ENCODE measurements at regions not wholly inside any gene's neighbourhood (a gene's known extent, or its start where the extent isn't known, plus 50 kb on each side); places are given as distances from the start of the nearest gene placed in this dataset.
"Not testable (repeated sequence)": the region's sequence is repeated elsewhere in the genome, so short reads cannot be mapped to it uniquely, and the experiment has no call there.

DNA sequence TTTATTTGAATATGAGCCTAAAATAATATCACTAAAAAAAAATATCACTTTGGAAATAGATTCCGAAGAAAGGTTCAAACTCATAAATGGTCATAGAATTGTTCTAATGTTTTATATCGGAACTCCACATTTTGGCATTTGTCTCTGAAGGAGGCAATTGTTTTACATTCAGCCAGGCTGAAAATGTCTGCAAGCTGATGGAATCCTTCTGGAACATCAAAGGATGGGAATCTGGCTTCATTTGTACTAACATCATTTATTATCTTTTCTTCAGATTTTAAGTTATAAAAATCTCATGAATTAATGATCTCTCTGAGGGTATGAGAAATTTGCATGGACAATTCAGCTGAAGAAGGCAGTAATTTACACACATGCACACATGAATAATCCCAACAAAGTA, 251.4 kb upstream of the RGMA start:
- no peak for DNase-seq

- no peak for DNase-seq
Observed at GRCh38 chr15:93333796-93334195, 244.8 kb upstream of the RGMA start.

DNA sequence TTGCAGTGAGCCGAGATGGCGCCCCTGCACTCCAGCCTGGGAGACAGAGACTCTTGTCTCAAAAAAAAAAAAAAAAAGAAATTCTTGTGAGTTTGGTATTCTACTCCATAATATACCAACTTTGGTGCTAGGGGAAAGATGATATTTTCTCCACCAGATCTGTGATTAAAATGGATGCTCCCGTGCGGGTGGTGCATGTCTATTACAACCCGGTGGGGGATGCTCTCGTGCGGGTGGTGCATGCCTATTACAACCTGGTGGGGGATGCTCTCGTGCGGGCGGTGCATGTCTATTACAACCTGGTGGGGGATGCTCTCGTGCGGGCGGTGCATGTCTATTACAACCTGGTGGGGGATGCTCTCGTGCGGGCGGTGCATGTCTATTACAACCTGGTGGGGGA, 244.1 kb upstream of the RGMA start:
- not testable (repeated sequence) for DNase-seq

DNA sequence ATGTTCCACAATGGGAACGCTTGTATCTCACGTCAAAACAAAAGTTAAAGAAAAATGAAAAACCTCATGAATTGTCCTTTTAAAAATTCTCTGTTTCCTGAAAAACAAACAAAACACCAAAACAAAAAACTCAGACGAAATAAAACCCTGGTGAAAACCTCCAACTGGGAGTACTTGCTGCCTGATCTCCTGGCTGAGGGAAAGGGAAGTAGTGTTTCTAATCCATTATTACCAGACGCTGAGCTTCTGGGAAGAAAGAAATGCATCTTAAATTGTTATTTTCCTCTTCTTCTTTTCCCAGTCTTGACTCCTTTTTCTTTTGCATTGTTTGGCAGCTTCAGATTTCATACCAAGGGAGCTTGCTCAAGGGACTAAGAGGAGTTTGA, 243.2 kb upstream of the RGMA start:
- DNase-seq: no peak

GRCh38 chr15:93331545-93332167, 242.6 kb upstream of the RGMA start:
- no peak for DNase-seq

DNA sequence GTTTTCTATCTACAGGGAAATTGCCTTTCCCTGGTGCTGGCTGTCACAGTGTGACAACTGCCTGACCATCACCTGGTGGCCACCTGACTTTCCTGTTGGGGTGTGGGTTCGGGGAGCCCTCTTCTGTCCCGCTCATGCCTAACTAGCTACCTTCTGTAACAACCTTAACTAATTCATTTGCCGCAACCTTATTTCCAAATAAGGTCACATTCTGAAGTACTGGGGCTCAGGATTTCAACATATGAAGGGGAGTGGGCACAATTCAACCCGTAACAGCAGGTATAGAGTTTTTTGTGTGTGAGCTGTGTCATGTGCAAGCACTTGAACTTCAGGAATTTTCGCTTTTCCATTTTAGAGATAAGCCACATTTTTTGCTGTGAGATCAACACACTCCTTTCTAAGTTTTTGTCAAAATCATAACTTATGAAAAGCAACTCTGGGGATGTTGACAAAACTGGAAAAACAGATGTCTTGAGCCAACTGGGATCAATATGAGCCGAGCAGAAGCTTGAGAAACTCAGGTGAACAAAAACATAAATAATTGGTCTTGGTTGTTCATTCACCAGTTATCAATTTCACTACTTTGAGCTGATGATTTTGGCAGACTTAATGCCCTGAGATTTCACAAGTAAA, 242.0 kb upstream of the RGMA start:
- no peak for DNase-seq

GRCh38 chr15:93327364-93327763, 238.4 kb upstream of the RGMA start:
- no peak for DNase-seq

DNA sequence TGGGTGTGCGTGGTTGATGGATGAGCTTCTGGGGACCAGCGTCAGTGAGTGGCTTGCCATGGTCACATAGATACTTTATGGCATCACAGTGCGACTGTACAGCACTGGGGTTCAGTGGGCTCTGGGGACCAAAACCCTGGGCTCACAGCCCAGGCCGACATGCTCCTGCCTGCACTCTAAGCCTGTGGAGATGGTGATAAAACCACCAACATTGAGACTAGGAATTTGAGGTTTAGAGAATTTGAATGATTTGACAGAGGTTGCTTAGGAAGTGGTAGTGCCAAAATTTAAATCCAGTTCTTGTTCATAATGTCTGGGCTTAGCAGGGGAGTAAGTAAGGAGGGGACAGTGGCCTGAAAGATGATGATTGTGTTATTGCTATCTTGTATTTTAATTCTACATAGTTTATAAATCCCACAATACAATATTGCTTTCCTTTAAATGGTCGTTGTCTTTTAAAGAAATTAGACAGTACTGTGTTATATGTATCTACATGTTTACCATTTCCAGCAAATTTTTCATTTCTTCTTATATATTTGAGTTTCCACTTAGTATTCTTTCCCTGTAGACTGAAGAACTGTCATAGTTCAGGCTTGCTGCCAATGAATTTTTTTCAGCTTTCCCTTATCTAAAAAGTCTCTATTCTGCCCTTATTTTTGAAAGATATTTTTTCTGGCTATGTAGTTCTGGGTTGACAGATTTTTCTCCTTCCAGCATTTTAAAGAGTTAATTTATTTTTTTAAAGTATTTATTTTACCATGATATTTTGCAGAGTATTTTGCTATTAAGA, 235.4 kb upstream of the RGMA start:
- DNase-seq: no peak

- no peak for DNase-seq
Observed at GRCh38 chr15:93321881-93322282, 232.9 kb upstream of the RGMA start.

GRCh38 chr15:93319121-93319814, 230.3 kb upstream of the RGMA start:
- DNase-seq: no peak

- no peak for DNase-seq
Observed at GRCh38 chr15:93317772-93318171, 228.8 kb upstream of the RGMA start.

DNA sequence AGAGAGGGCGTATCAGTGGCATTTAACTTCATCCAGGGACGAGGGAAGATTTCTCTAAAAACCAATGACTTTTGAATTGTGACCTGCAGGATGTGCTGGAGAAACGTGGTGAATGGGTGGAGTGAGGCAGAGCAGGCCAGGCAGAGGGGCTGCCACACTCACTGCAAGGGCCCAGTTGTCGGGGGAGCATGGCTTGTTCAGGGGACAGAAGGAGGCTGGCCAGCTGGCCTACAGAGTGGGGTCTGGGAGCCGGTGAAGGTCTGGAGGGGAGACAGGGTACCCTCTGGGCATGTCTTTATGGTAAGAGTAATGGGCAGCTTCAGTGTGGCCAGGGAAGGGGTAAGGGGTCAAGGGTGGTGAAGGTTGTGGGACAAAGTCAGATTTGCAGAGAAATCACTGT, 225.2 kb upstream of the RGMA start:
- no peak for DNase-seq

- DNase-seq: no peak
Observed at GRCh38 chr15:93312891-93313486, 224.0 kb upstream of the RGMA start.

DNA sequence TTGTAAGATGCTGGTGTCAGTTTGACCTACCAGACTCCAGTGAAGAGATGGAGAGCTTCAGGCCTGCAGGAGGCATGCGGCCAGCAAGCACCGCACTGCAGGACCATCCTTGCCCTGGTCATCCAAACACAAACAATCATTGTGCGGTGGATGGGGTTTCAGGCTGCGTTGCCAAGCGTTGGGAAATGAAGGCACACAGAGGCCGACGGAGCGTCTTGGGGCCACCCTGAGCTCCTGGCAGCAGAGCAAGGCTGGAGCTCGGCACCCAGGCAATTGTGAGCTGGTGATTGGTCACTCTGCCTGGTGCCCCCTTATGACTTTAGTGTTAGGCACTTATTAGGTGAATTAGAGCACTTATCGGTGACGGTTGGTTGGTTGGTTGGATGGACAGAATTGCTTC, 222.6 kb upstream of the RGMA start:
- no peak for DNase-seq

DNA sequence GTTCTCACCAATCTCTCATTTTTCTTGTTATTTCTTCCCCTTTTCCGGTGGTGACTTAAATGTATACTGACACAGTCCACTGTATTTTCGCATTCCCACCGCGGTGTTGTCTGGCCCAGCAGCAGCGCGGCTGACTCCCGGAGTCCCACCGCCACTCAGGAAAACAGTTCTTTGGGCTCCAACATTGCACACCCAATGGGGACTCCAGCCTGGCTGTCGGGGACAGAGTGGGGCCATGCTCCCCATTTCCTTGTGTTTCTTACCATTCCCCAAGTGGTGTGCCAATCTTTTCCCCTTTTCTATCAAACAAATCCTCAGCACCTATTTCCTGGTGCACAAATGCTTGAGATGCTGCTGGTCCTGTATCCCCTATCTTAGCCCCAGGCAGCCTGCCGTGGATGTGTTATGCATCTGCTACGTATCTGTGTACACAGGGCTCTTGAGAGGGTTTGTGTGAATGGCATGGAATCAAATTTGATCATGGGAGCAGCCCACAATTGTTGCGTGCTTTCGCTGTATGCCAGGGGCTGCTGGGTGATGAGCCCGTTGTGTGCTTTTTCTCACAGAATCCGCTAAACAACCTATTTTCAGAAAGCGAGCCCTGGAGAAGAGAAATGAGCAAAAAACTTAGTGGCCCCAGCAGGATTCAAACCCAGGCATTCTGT, 219.1 kb upstream of the RGMA start:
- DNase-seq: no peak

- DNase-seq: no peak
Observed at GRCh38 chr15:93307513-93307912, 218.5 kb upstream of the RGMA start.

DNA sequence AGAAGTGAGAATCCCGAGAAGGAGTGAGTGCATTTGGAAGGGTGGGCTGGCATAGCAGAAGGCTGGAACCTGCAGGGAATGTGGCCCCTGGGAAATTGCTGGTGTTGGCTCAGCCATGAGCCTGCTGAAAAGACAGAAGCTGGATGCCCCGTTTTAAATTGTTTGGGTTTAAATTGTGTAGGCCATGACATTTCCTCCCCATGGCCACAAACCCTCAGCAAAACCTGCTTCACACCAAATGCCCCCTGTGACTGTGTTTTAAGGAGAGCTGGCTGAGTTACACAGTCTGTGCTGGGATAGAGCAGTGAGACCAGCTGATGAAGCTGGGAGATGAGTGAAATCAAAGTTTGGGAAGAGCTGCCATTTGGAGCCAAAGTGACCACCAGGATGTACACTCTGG, 216.3 kb upstream of the RGMA start:
- no peak for DNase-seq

DNA sequence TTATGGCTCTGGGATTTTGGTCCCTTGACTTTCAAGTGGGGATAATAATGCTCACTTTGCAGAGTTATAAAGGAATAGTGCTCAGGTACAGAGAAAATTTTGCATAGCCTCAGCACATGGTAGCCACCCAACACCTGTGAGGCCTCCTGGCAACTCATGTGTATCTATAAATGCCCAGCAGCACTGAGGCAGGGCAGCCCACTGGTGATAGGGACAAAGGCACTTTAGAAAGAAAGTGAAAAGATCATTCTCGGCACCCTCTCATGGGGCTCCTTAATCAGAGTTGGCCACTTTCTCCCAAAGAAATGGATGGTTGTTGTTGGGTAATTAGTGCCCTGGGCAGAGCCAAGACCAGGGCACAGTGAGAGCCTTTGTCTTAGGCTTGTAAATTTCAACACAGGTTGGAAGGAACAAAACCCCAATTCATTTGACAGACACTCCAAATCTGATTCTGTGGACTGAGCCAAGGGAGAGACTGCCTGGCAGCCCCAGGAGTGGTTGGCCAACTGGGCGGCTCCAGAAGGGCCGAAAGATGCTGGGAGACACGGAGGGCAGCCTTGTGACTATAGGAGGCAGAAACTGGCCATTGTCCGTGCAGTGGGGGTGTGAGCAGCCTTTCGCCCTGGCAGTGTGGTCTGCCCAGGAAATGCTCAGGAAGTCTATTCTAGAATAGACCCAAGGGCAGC, 213.2 kb upstream of the RGMA start:
- no peak for DNase-seq

DNA sequence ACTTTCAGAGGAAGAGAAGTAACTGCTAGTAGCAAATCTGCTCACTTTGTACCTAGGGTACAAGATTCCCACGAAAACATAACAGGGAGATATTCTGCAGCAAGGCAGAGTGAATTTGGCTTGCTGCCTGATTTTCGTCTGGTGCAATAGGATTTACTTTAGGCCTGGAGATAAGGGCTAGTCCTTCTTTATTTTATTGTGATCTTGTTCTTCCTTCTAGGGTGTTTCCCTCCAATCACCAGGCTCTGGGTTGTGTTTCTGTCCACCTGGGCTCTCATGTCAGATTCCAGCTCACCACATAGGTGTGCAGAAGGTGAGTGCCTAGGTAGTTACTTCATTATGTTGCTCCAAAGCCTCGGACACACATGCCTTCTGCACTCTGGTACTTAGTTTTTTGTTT, 211.8 kb upstream of the RGMA start:
- no peak for DNase-seq

DNA sequence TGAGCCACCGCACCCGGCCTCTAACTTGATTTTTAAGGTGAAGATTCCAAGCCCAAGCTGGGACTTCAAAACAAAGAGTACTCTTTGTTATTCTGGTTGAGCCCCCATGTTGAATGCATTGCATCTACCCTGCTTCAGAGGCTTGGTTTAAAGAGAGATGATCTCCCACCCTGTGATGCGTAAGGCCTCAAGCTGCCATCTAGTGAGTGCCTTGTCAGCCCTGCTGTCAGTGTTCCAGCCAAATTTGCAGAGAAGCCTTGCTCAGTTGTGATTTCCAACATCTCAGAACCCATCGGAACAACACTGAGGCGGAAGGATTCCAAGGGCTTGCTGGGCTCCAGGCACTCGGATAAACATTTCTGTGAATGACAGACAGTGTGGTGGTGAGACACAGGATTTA, 210.7 kb upstream of the RGMA start:
- no peak for DNase-seq

DNA sequence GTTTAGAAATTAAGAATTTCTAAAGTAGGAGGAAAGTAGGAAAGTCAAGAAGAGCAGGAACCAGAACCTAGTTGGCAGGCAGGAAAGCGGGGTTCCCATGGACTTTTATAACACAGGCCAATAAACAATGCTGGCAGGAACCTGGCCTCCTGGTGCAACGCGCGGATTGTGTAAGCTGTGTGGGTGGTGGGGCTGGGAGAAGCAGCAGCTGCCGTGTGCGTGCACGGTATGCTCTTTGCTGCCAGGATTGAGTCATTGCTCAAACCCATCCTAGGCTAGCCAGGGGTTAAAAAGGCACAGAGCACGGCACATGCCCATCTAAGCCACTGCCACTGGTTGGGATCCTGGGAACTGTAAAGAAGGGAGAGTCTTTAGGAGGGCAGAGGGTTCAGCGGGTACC, 209.9 kb upstream of the RGMA start:
- DNase-seq: no peak

Data from NCI-H774 (cell line).